K562 (cell line): ENCODE measurements at regions not wholly inside any gene's neighbourhood (a gene's known extent, or its start where the extent isn't known, plus 50 kb on each side); places are given as distances from the start of the nearest gene placed in this dataset.

Experiments used
- SMC3 ChIP-seq: conservative IDR thresholded peaks from 2 replicates; pipeline ENCODE4 v1.6.1; 2011; ENCODE audit warnings: low read depth, low read length, improper control_type of control experiment; ENCODE audit not compliant: insufficient read depth
- TRIM28 ChIP-seq: fragments of 450-650 bp; IDR thresholded peaks from 2 replicates; pipeline ENCODE4 v1.6.1; 2017
- ZNF239 ChIP-seq: fragments of 250-450 bp; sonication (Bioruptor Pico); IDR thresholded peaks from 2 replicates; pipeline ENCODE4 v1.4.0; 2020; ENCODE audit warnings: mild to moderate bottlenecking
- TF ChIP-seq, protein P1 (sequence below): fragments of 450-650 bp; formaldehyde crosslinking; conservative IDR thresholded peaks from 2 replicates; pipeline ENCODE4 v1.4.0; 2022; ENCODE audit warnings: mild to moderate bottlenecking, missing genetic modification characterization
- TF ChIP-seq, protein P2 (sequence below): sonication (generic); formaldehyde crosslinking; IDR thresholded peaks from 2 replicates; pipeline ENCODE4 v1.4.0; 2020; ENCODE audit warnings: mild to moderate bottlenecking, missing genetic modification reagents
- TF ChIP-seq, protein P3 (sequence below): fragments of 450-650 bp; formaldehyde crosslinking; IDR thresholded peaks from 2 replicates; pipeline ENCODE4 v1.4.0; 2022; ENCODE audit warnings: mild to moderate bottlenecking, moderate library complexity
- TF ChIP-seq, protein P4 (sequence below): sonication (generic); IDR thresholded peaks from 2 replicates; pipeline ENCODE4 v1.6.1; 2016

DNA sequence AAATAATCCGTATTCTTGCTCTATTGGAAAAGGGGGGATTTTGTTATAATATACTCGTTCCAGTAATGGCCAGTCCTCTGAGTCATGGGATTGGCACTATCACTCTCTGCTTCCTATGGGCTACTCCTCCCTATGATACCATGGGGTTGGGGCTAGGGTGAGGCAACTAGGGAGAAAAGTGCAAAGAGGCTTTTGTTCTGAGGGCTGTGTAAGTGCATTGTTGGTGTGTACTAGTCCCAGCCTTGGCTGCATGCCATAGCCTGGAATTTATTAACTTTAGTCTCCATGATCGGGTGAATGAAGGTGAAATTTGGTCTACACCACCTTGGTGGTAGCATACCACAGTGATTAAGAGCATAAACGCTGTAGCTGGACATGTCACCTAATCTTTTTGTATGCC is 247.6 kb downstream of the RPAP3 start (continued):
- TF ChIP-seq, protein P1, sequence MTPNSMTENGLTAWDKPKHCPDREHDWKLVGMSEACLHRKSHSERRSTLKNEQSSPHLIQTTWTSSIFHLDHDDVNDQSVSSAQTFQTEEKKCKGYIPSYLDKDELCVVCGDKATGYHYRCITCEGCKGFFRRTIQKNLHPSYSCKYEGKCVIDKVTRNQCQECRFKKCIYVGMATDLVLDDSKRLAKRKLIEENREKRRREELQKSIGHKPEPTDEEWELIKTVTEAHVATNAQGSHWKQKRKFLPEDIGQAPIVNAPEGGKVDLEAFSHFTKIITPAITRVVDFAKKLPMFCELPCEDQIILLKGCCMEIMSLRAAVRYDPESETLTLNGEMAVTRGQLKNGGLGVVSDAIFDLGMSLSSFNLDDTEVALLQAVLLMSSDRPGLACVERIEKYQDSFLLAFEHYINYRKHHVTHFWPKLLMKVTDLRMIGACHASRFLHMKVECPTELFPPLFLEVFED (CRISPR knock-in tag), result no peak
- TF ChIP-seq, protein P2, sequence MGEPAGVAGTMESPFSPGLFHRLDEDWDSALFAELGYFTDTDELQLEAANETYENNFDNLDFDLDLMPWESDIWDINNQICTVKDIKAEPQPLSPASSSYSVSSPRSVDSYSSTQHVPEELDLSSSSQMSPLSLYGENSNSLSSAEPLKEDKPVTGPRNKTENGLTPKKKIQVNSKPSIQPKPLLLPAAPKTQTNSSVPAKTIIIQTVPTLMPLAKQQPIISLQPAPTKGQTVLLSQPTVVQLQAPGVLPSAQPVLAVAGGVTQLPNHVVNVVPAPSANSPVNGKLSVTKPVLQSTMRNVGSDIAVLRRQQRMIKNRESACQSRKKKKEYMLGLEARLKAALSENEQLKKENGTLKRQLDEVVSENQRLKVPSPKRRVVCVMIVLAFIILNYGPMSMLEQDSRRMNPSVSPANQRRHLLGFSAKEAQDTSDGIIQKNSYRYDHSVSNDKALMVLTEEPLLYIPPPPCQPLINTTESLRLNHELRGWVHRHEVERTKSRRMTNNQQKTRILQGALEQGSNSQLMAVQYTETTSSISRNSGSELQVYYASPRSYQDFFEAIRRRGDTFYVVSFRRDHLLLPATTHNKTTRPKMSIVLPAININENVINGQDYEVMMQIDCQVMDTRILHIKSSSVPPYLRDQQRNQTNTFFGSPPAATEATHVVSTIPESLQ (CRISPR knock-in tag), result no peak
- TF ChIP-seq, protein P3, sequence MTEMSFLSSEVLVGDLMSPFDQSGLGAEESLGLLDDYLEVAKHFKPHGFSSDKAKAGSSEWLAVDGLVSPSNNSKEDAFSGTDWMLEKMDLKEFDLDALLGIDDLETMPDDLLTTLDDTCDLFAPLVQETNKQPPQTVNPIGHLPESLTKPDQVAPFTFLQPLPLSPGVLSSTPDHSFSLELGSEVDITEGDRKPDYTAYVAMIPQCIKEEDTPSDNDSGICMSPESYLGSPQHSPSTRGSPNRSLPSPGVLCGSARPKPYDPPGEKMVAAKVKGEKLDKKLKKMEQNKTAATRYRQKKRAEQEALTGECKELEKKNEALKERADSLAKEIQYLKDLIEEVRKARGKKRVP (CRISPR knock-in tag), result no peak
- TF ChIP-seq TRIM28 (no peak), SMC3 (no peak), ZNF239 (CRISPR knock-in tag) (no peak)
- TF ChIP-seq, protein P4, sequence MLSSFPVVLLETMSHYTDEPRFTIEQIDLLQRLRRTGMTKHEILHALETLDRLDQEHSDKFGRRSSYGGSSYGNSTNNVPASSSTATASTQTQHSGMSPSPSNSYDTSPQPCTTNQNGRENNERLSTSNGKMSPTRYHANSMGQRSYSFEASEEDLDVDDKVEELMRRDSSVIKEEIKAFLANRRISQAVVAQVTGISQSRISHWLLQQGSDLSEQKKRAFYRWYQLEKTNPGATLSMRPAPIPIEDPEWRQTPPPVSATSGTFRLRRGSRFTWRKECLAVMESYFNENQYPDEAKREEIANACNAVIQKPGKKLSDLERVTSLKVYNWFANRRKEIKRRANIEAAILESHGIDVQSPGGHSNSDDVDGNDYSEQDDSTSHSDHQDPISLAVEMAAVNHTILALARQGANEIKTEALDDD, result no peak
- TF ChIP-seq, all 486 proteins: peak for 0
